HCT116 (cell line): ENCODE measurements at regions not wholly inside any gene's neighbourhood (a gene's known extent, or its start where the extent isn't known, plus 50 kb on each side); places are given as distances from the start of the nearest gene placed in this dataset.

Source experiments
- ATAC-seq: fragments of 200-7000 bp; cut with Tn5 transposase; 2 replicates; pipeline ENCODE4 v1.9.1; 2020; ENCODE audit warnings: mild to moderate bottlenecking, moderate library complexity
- BruUV-seq: library from RNA; stranded (reverse); fragments of 400-500 nt; replicated peaks from 2 replicates; lab custom pipeline; 2021; lab: Mats Ljungman, UMichigan
- CTCF ChIA-PET: fragments of 300-600 bp; sonication (Branson Sonifier 250); formaldehyde crosslinking; loops from one replicate; lab custom pipeline; 2021; ENCODE audit warnings: antibody characterized with exemption; lab: Charles Lee
- POLR2A ChIA-PET: fragments of 300-600, 350-600 bp; sonication (Branson Sonifier 250); formaldehyde crosslinking; loops from one replicate; lab custom pipeline; 2021; ENCODE audit warnings: antibody characterized with exemption; lab: Charles Lee
- RAD21 ChIA-PET, 2 experiments: fragments of 300-600 bp; sonication (Branson Sonifier 250); formaldehyde crosslinking; loops; one replicate each; lab custom pipeline; 2023; ENCODE audit warnings: low total read pairs in 2 of 2; ENCODE audit not compliant: uncharacterized antibody in 2 of 2, unreplicated experiment in 2 of 2, low non-redundant PET in 1 of 2; lab: Charles Lee
- DNase-seq: peaks from one replicate; pipeline ENCODE4 v3.0.0-alpha.2; 2010; ENCODE audit warnings: low read depth, low spot score
- H2AFZ ChIP-seq: fragments of 200-600 bp; shearing (Covaris generic), sonication (generic); 2 replicates; pipeline ENCODE4 v1.6.1; 2017; ENCODE audit warnings: low read depth, mixed run types, mixed read lengths, antibody characterized with exemption, low read length; ENCODE audit not compliant: poor library complexity, severe bottlenecking
- H3K27ac ChIP-seq: 2 replicates; pipeline ENCODE4 v1.5.1; 2012; ENCODE audit warnings: low read depth, low read length
- H3K27me3 ChIP-seq: fragments of 200-600 bp; sonication (generic); 2 replicates; pipeline ENCODE4 v1.6.1; 2016; ENCODE audit warnings: mixed run types, low read length, mixed read lengths; ENCODE audit not compliant: insufficient read depth
- H3K36me3 ChIP-seq, 2 experiments: fragments of 200-500 bp in 1 of 2; fragments of 200-600 bp in 1 of 2; sonication (Bioruptor generic) in 1 of 2; sonication (generic) in 1 of 2; 2 replicates each; pipeline versions ENCODE4 v1.5.1 to v1.6.1; 2014 to 2016; ENCODE audit warnings: low read length in 2 of 2, inconsistent platforms in 1 of 2, mixed read lengths in 1 of 2, mixed run types in 1 of 2; ENCODE audit not compliant: insufficient read depth in 2 of 2, control insufficient read depth in 1 of 2
- H3K4me1 ChIP-seq, 2 experiments: fragments of 200-600 bp in 1 of 2; sonication (generic) in 1 of 2; 2 replicates each; pipeline versions ENCODE4 v1.5.1 to v1.6.1; 2012 to 2017; ENCODE audit warnings: low read length in 2 of 2, inconsistent platforms in 1 of 2, mild to moderate bottlenecking in 1 of 2, mixed read lengths in 1 of 2, mixed run types in 1 of 2, moderate library complexity in 1 of 2; ENCODE audit not compliant: insufficient read depth in 2 of 2, control insufficient read depth in 1 of 2
- H3K4me2 ChIP-seq: fragments of 200-600 bp; sonication (generic); 2 replicates; pipeline ENCODE4 v1.6.1; 2017; ENCODE audit warnings: mixed run types, low read length, mixed read lengths
- H3K4me3 ChIP-seq, 2 experiments: fragments of 200-600 bp in 1 of 2; sonication (generic) in 1 of 2; replicated peaks in 1 of 2; 2 replicates each; pipeline ENCODE4 v1.5.1; 2011 to 2016; ENCODE audit warnings: low read length in 2 of 2, control low read depth in 1 of 2, low read depth in 1 of 2, mild to moderate bottlenecking in 1 of 2, mixed read lengths in 1 of 2, mixed run types in 1 of 2
- H3K79me2 ChIP-seq: fragments of 200-600 bp; sonication (generic); 2 replicates; pipeline ENCODE4 v1.6.1; 2017; ENCODE audit warnings: mild to moderate bottlenecking, mixed run types, low read length, moderate library complexity, mixed read lengths; ENCODE audit not compliant: insufficient read depth
- H3K9ac ChIP-seq: fragments of 200-600 bp; sonication (generic); 2 replicates; pipeline ENCODE4 v1.6.1; 2016; ENCODE audit warnings: low read length, mixed read lengths
- H3K9me2 ChIP-seq: fragments of 200-600 bp; sonication (generic), shearing (Covaris generic); 2 replicates; pipeline ENCODE4 v1.6.1; 2017; ENCODE audit warnings: mixed run types, mild to moderate bottlenecking, moderate library complexity; ENCODE audit not compliant: insufficient read depth
- H3K9me3 ChIP-seq, 2 experiments: fragments of 200-500 bp in 1 of 2; fragments of 200-600 bp in 1 of 2; sonication (Bioruptor generic) in 1 of 2; sonication (generic) in 1 of 2; 2 replicates each; pipeline ENCODE4 v1.6.1; 2014 to 2017; ENCODE audit warnings: low read length in 2 of 2, mixed read lengths in 2 of 2, inconsistent platforms in 1 of 2, low read depth in 1 of 2, mild to moderate bottlenecking in 1 of 2, mixed run types in 1 of 2, moderate library complexity in 1 of 2; ENCODE audit not compliant: control insufficient read depth in 1 of 2, insufficient read depth in 1 of 2
- H4K20me1 ChIP-seq: fragments of 200-600 bp; sonication (generic), shearing (Covaris generic); 2 replicates; pipeline ENCODE4 v1.6.1; 2017; ENCODE audit warnings: mixed run types, mild to moderate bottlenecking, moderate library complexity; ENCODE audit not compliant: insufficient read depth
- CBX3 ChIP-seq: IDR thresholded peaks from 2 replicates; pipeline ENCODE4 v1.6.1; 2012; ENCODE audit warnings: low read depth
- CEBPB ChIP-seq: IDR thresholded peaks from 2 replicates; pipeline ENCODE4 v1.6.1; 2012; ENCODE audit warnings: low read depth
- EGR1 ChIP-seq: IDR thresholded peaks from 2 replicates; pipeline ENCODE4 v1.6.1; 2012; ENCODE audit warnings: low read depth
- ELF1 ChIP-seq: IDR thresholded peaks from 2 replicates; pipeline ENCODE4 v1.6.1; 2012; ENCODE audit warnings: low read depth, borderline replicate concordance
- EZH2 ChIP-seq: fragments of 200-600 bp; sonication (generic); IDR thresholded peaks from 2 replicates; pipeline ENCODE4 v1.6.1; 2017; ENCODE audit warnings: antibody characterized with exemption, mixed run types
- FOSL1 ChIP-seq: IDR thresholded peaks from 2 replicates; pipeline ENCODE4 v1.6.1; 2012; ENCODE audit warnings: low read depth
- JUND ChIP-seq: IDR thresholded peaks from 2 replicates; pipeline ENCODE4 v1.6.1; 2012
- POLR2AphosphoS5 ChIP-seq: IDR thresholded peaks from 2 replicates; pipeline ENCODE4 v1.6.1; 2011; ENCODE audit warnings: mild to moderate bottlenecking, low read depth, low read length, moderate library complexity
- SIN3A ChIP-seq: IDR thresholded peaks from 2 replicates; pipeline ENCODE4 v1.6.1; 2012; ENCODE audit warnings: low read depth
- SP1 ChIP-seq: IDR thresholded peaks from 2 replicates; pipeline ENCODE4 v1.6.1; 2012; ENCODE audit warnings: low read depth
- YY1 ChIP-seq: IDR thresholded peaks from 2 replicates; pipeline ENCODE4 v1.6.1; 2011; ENCODE audit warnings: low read length, low read depth, moderate library complexity, mild to moderate bottlenecking; ENCODE audit not compliant: insufficient replicate concordance; ENCODE audit errors: extremely low read depth
- ZFX ChIP-seq: fragments of 450-650 bp; IDR thresholded peaks from 2 replicates; pipeline ENCODE4 v1.6.1; 2017
- ZNF274 ChIP-seq: fragments of 200-500 bp; sonication (Bioruptor generic); IDR thresholded peaks from 2 replicates; pipeline ENCODE4 v1.6.1; 2014; ENCODE audit warnings: mild to moderate bottlenecking, low read depth, low read length, inconsistent platforms
- intact Hi-C: fragments of 100-400 bp; cut with micrococcal nuclease; formaldehyde crosslinking; loops from 2 replicates; pipeline ENCODE4 v1.10.0; 2022
- TF ChIP-seq, protein P1 (sequence below): IDR thresholded peaks from 2 replicates; pipeline ENCODE4 v1.6.1; 2012
- TF ChIP-seq, protein P2 (sequence below): IDR thresholded peaks from 2 replicates; pipeline ENCODE4 v1.6.1; 2012; ENCODE audit warnings: low read depth
- TF ChIP-seq, protein P3 (sequence below), 3 experiments: fragments of 200-600 bp in 1 of 3; sonication (generic) in 1 of 3; IDR thresholded peaks in 2 of 3; conservative IDR thresholded peaks in 1 of 3; 2 replicates each; pipeline ENCODE4 v1.5.1; 2012 to 2017; ENCODE audit warnings: low read depth in 2 of 3, low read length in 2 of 3, antibody characterized with exemption in 1 of 3, borderline replicate concordance in 1 of 3, control low read depth in 1 of 3, mild to moderate bottlenecking in 1 of 3, mixed read lengths in 1 of 3, mixed run types in 1 of 3, moderate library complexity in 1 of 3; ENCODE audit not compliant: insufficient read depth in 1 of 3
- TF ChIP-seq, protein P4 (sequence below): IDR thresholded peaks from 2 replicates; pipeline ENCODE4 v1.6.1; 2011; ENCODE audit warnings: mild to moderate bottlenecking, low read length, moderate library complexity; ENCODE audit not compliant: insufficient replicate concordance; ENCODE audit errors: extremely low read depth

DNA sequence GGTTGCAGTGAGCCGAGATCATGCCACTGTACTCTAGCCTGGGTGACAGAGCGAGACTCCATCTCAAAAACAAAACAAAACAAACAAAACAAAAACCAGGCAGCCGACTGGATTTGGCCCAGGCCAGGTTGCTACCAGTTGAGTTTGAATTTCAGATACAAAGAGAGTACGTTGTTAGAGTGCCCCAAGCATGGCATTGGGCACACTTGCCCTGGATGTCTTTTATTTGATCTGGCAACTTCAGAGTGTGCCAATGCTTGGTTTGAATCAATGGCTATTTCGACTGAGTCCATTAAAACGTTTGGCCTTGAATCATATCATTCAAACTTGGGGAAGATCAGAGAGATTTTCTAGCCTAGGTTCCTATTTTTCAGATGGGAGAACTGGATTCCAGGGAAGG, 213.4 kb upstream of the SHH start:
- ATAC-seq (no peak), DNase-seq (no peak)
- no peaks in the 10 kb centered on the region for H4K20me1 ChIP-seq
- no peaks in the 10 kb centered on the region for H3K27me3 ChIP-seq
- H3K36me3 ChIP-seq = no peaks in the 10 kb centered on the region
- CTCF ChIA-PET = no interaction called here
- no peak overlapping the region for H3K4me3 ChIP-seq
- H3K9me3 ChIP-seq = no peaks in the 10 kb centered on the region
- RAD21 ChIA-PET = interaction anchor here in 1 of 2 experiments (1.4 kb wide), 1 partner anchor 209 kb away, joined by 3 read pairs; no protein-coding TSS in a partner anchor
- no peak overlapping the region for H3K4me2 ChIP-seq
- intact Hi-C loops = no loop called here
- TF ChIP-seq SIN3A (no peak), SP1 (no peak), EZH2 (no peak), EGR1 (no peak), FOSL1 (no peak), ELF1 (no peak), POLR2AphosphoS5 (no peak), JUND (no peak), ZFX (no peak), CBX3 (no peak), YY1 (no peak), CEBPB (no peak), ZNF274 (no peak)
- TF ChIP-seq, protein P1, sequence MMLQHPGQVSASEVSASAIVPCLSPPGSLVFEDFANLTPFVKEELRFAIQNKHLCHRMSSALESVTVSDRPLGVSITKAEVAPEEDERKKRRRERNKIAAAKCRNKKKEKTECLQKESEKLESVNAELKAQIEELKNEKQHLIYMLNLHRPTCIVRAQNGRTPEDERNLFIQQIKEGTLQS = no peak
- TF ChIP-seq, protein P2, sequence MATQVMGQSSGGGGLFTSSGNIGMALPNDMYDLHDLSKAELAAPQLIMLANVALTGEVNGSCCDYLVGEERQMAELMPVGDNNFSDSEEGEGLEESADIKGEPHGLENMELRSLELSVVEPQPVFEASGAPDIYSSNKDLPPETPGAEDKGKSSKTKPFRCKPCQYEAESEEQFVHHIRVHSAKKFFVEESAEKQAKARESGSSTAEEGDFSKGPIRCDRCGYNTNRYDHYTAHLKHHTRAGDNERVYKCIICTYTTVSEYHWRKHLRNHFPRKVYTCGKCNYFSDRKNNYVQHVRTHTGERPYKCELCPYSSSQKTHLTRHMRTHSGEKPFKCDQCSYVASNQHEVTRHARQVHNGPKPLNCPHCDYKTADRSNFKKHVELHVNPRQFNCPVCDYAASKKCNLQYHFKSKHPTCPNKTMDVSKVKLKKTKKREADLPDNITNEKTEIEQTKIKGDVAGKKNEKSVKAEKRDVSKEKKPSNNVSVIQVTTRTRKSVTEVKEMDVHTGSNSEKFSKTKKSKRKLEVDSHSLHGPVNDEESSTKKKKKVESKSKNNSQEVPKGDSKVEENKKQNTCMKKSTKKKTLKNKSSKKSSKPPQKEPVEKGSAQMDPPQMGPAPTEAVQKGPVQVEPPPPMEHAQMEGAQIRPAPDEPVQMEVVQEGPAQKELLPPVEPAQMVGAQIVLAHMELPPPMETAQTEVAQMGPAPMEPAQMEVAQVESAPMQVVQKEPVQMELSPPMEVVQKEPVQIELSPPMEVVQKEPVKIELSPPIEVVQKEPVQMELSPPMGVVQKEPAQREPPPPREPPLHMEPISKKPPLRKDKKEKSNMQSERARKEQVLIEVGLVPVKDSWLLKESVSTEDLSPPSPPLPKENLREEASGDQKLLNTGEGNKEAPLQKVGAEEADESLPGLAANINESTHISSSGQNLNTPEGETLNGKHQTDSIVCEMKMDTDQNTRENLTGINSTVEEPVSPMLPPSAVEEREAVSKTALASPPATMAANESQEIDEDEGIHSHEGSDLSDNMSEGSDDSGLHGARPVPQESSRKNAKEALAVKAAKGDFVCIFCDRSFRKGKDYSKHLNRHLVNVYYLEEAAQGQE = no peak
- TF ChIP-seq, protein P3, sequence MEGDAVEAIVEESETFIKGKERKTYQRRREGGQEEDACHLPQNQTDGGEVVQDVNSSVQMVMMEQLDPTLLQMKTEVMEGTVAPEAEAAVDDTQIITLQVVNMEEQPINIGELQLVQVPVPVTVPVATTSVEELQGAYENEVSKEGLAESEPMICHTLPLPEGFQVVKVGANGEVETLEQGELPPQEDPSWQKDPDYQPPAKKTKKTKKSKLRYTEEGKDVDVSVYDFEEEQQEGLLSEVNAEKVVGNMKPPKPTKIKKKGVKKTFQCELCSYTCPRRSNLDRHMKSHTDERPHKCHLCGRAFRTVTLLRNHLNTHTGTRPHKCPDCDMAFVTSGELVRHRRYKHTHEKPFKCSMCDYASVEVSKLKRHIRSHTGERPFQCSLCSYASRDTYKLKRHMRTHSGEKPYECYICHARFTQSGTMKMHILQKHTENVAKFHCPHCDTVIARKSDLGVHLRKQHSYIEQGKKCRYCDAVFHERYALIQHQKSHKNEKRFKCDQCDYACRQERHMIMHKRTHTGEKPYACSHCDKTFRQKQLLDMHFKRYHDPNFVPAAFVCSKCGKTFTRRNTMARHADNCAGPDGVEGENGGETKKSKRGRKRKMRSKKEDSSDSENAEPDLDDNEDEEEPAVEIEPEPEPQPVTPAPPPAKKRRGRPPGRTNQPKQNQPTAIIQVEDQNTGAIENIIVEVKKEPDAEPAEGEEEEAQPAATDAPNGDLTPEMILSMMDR (IDR thresholded peaks at IDR 0.05 in 2 of 3, conservative IDR thresholded peaks at IDR 0.05 in 1 of 3; ENCODE audit: borderline replicate concordance in 1 of 3, insufficient read depth in 1 of 3, low read depth in 2 of 3, low read length in 2 of 3) = no peak
- TF ChIP-seq, protein P4, sequence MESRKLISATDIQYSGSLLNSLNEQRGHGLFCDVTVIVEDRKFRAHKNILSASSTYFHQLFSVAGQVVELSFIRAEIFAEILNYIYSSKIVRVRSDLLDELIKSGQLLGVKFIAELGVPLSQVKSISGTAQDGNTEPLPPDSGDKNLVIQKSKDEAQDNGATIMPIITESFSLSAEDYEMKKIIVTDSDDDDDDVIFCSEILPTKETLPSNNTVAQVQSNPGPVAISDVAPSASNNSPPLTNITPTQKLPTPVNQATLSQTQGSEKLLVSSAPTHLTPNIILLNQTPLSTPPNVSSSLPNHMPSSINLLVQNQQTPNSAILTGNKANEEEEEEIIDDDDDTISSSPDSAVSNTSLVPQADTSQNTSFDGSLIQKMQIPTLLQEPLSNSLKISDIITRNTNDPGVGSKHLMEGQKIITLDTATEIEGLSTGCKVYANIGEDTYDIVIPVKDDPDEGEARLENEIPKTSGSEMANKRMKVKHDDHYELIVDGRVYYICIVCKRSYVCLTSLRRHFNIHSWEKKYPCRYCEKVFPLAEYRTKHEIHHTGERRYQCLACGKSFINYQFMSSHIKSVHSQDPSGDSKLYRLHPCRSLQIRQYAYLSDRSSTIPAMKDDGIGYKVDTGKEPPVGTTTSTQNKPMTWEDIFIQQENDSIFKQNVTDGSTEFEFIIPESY = no peak
- POLR2A ChIA-PET = no interaction called here
- no TSS peak for BruUV-seq
- no peak overlapping the region for H3K27ac ChIP-seq
- no peaks in the 10 kb centered on the region for H3K9me2 ChIP-seq
- no peaks in the 10 kb centered on the region for H3K4me1 ChIP-seq
- H3K9ac ChIP-seq = no peak overlapping the region
- H3K79me2 ChIP-seq = no peaks in the 10 kb centered on the region
- no peak overlapping the region for H2AFZ ChIP-seq
